ENCODE measurements at regions not wholly inside any gene's neighbourhood (a gene's known extent, or its start where the extent isn't known, plus 50 kb on each side); places are given as distances from the start of the nearest gene placed in this dataset.

DNA sequence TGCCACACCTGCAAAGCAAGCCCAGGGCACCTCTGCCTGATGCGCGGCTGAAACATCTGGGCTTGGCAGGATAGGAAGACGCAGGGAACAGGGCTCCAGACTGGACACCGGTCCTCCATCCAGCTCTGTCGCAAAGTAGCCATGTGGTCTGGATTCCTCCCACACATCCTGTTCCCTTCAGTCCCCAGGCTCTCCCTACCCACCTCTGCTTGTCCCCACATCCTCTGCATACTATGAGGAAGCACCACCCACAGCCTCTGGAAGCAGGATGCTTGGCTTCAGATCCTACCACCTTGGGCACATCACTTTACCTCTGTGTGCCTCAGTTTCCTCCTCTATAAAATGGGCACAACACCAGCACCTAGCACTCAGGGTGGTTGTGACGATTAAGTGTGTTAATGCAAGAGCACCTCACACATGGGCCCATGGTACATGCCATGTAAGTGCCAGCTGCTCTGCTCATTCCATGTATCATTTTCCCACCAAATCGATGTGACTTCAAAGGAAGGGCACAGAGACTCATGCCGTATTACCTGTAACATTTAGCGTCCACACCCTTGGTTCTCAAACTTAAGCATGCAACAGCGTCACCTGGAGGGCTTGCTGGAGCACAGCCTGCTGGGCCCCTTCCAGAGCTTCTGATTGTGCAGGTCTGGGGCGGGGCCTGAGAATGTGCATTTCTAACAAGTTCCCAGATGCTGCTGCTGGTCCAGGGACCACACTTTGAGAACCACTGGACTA lies 138.6 kb upstream of the SDK2 start:
- ATAC-seq (no peak), DNase-seq (ENCODE audit: low spot score) (no peak)

GRCh38 chr17:73783382-73783766 lies 139.1 kb upstream of the SDK2 start:
- DNase-seq (ENCODE audit: low spot score), result no peak
- no peak for ATAC-seq

GRCh38 chr17:73783945-73784603 lies 139.8 kb upstream of the SDK2 start:
- ATAC-seq, result no peak
- DNase-seq (ENCODE audit: low spot score), result no peak

DNA sequence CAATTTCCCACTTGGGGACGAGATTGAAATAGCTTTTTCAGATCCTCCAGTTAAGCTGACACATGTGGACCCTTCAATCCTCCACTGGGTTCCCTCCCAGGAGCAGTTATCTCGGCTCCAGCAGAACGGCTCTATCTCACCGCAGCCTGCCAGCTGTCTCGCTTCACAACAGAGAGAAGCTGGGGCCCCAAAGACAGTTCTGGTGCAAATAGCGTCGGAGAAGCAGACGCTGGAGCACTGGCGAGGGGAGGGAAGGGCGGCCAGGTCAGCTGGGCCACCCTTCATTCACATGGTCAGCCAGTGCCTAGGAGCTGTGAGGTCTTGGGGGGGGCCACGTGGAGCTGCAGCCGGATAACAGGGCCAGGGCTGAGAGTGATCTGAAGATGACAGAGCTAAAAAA lies 141.3 kb upstream of the SDK2 start:
- no peak for ATAC-seq

DNA sequence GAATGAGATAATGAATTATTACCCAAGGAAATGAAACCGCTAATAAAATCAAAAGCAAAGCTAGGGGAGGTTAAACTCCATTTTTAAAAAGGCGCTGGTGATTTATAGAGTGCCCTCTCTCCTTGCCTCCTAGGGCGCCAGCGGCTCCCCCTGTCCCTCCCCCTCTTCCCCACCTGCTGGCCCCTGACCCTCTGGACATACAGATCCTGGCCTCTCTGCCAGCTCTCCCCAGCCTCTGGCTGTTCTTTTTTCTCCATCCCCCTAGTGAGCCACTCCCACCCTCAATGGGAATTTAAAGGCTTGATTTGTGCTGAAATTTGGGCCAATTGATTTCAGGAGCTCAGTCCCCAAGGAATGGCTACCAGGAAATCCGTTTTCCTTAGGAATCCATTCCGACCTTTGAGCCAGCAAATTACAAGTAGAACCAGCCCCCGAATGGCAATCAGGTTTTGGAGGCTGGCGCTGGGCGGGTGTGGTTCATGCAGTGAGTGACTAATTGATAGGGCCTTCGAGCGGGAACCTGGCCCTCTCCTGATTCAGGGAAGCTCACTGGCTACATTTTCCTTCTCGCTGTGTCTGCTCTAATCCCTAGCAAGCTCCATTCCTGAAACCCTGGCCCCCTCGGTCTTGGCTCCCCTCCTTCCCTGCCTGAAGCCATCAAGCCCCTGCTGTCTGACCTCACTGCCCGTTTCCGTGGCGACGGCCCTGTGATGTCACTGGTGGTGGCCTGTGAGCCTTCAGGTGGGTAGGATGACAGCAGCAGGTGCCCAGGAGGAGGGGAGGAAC lies 141.9 kb upstream of the SDK2 start:
- no peak for ATAC-seq
- DNase-seq (ENCODE audit: low spot score), result no peak

More for the DNA sequence above, 141.3 kb upstream of the SDK2 start:
- DNase-seq (ENCODE audit: low spot score), result no peak

- DNase-seq (ENCODE audit: low spot score) (no peak), ATAC-seq (no peak)
These were observed 143.1 kb upstream of the SDK2 start for GRCh38 chr17:73787076-73788059.

DNA sequence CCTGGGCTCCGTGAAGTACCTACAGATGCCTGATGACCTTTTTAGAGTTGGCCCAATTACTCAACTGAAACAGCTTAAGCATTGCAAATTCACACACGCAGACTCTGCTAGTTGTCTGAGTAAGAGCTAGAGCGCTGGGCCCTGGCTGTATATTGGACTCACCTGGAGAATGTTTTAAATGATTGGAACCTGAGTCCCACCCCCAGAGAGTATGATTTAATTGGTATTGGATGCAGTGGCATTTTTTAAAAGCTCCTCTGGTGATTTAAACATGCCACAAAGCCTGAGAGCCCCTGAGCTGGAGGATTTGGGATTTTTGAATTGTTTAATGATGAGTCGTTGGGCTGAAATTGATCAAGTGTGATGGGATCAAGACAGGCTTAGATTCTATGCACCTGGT lies 143.9 kb upstream of the SDK2 start:
- ATAC-seq, result no peak
- DNase-seq (ENCODE audit: low spot score), result no peak

- DNase-seq (ENCODE audit: low spot score) (no peak), ATAC-seq (no peak)
These were observed 146.9 kb upstream of the SDK2 start for GRCh38 chr17:73791121-73791520.

DNA sequence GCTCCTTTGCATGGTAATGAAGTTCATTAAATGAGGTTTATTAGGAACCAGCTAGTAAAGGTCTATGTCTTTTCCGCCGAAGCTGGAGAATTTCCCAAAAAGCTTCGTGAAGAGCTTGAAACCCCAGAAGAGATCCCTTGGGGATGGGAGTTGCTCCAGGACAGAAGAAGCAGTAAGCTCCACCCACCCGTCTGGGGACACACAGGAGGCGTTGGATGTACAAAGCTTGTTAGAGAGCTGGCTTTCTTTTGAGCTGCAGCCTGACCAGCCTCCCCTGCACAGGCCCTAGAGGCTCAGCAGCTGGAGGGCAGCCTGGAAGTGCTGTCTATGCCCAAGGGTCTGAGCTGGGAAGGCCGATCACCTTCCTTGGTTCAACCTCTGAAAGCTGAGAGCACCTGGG lies 147.4 kb upstream of the SDK2 start:
- ATAC-seq, result no peak
- DNase-seq (ENCODE audit: low spot score), result no peak

GRCh38 chr17:73792994-73793393 lies 148.7 kb upstream of the SDK2 start:
- DNase-seq (ENCODE audit: low spot score) (no peak), ATAC-seq (no peak)

DNA sequence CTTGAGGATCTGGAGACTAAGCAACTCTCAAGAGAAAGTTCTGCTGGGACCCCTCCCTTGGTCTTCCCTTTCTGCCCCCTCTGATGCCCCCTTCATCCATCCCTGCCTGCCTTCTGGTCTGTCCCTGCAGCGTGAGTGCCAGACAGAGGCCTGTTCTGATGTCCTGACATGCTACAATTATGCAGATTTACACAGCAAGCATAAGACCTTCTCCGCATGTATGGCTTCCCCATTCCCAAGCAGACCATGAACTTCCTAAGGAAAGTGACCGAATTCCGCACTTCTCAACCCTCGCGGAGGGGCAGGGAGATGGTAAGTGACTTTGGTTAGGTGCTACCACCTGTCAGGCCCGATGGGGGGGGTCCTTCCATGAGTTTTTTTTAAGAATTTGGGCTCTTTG lies 150.1 kb upstream of the SDK2 start:
- DNase-seq (ENCODE audit: low spot score) (no peak), ATAC-seq (no peak)

DNA sequence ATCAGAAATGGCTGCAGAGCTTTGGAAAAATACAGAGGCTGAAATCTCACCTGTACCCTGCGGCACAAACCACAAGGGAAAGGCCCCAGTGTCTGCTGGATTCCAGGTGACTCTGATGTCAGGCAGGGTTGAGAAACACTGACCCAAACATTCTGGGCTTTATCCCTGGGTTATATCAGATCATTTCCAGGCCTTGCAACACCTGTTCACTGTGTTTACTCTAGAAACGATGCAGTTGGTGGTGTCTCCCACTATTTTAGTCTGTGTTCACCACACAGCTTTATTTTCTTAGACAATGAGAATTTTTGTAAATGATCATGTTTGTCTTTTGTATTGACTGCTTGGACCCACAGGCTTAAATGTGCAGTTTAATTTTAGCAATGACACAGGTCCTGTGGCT lies 151.5 kb upstream of the SDK2 start:
- ATAC-seq (peak; percentile 78), DNase-seq (ENCODE audit: low spot score) (peak; percentile 87)

- peak; percentile 48 for DNase-seq (ENCODE audit: low spot score)
- ATAC-seq, result peak; percentile 11
These were observed 153.4 kb upstream of the SDK2 start for GRCh38 chr17:73797594-73798110.

- ATAC-seq (peak; percentile 83), DNase-seq (ENCODE audit: low spot score) (peak; percentile 89)
These were observed 154.0 kb upstream of the SDK2 start for GRCh38 chr17:73798111-73798748.

DNA sequence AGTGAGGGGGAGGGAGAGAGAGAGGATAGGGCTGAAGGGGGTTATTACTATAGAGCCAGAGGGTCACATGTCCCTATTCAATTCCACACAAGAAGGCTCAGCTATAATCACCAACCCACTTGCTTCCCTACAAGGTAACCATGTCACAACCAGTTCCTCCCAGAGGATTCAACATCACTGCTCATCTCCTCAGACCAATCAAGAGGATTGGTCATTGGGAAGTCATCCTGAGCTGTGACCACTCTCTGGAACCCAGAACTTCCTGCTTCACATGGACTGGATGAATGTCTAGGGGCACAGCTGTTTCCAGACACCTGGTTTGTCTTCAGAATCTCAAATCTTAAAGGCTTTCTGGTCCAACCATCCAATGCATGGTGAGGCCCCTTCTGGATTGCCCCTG lies 154.9 kb upstream of the SDK2 start:
- ATAC-seq (no peak), DNase-seq (ENCODE audit: low spot score) (no peak)

- ATAC-seq (no peak), DNase-seq (ENCODE audit: low spot score) (no peak)
These were observed 155.8 kb upstream of the SDK2 start for GRCh38 chr17:73799781-73800627.

GRCh38 chr17:73800893-73801292 lies 156.6 kb upstream of the SDK2 start:
- DNase-seq (ENCODE audit: low spot score), result no peak
- ATAC-seq, result no peak

GRCh38 chr17:73801455-73802100 lies 157.3 kb upstream of the SDK2 start:
- DNase-seq (ENCODE audit: low spot score) (peak; percentile 77), ATAC-seq (peak; percentile 69)

DNA sequence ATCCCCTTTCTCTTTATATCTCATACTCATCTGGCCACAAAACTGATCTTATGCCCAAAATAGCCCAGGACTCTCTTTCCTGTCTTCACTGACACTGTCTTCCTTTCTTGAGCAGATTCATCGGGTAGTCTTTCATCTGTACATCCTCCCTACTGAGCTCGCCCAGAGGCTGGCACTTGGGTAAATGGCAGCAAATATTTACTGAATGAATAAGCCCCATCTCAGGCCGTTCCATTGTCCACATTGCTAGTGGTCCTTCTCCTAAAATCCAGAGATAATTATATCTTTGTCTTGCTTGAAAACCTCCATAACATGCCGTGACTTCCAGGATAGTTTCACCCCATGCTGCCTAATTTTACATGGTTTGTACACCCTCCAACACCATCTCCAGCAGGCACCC lies 158.1 kb upstream of the SDK2 start:
- DNase-seq (ENCODE audit: low spot score), result no peak
- ATAC-seq, result no peak
